Testis (tissue), 2 donors: ENCODE measurements at regions not wholly inside any gene's neighbourhood (a gene's known extent, or its start where the extent isn't known, plus 50 kb on each side); places are given as distances from the start of the nearest gene placed in this dataset.

Source experiments
- DNase-seq: peaks from one replicate; pipeline ENCODE4 v3.0.0-alpha.2; 2019
- H3K27ac ChIP-seq, 2 donors: fragments of 200-600 bp; sonication (generic); one replicate each; pipeline ENCODE4 v1.5.1; 2019
- H3K27me3 ChIP-seq: fragments of 200-600 bp; sonication (generic); one replicate; pipeline ENCODE4 v1.5.1; 2019
- H3K36me3 ChIP-seq: fragments of 200-600 bp; sonication (generic); one replicate; pipeline ENCODE4 v1.5.1; 2017; ENCODE audit warnings: low read depth; ENCODE audit errors: missing control alignments
- H3K4me1 ChIP-seq: fragments of 200-600 bp; sonication (generic); one replicate; pipeline ENCODE4 v1.5.1; 2019
- H3K4me3 ChIP-seq, 2 donors: fragments of 200-600 bp; sonication (generic); one replicate each; pipeline ENCODE4 v1.5.1; 2017 to 2019
- H3K9me3 ChIP-seq: fragments of 200-600 bp; sonication (generic); one replicate; pipeline ENCODE4 v1.5.1; 2017
- POLR2A ChIP-seq: fragments of 450-650 bp; IDR thresholded peaks from one replicate; pipeline ENCODE4 v1.6.1; 2017; ENCODE audit warnings: antibody characterized with exemption, mild to moderate bottlenecking, moderate library complexity
- WGBS, 2 donors: methylation state at CpG; one replicate each; pipeline ENCODE4 v1.1.5; 2018; 5-methylcytosine and 5-hydroxymethylcytosine counted together
- intact Hi-C: fragments of 100-400 bp; cut with DNase I; formaldehyde crosslinking; loops from one replicate; pipeline ENCODE4 v1.15.1; 2023; ENCODE audit warnings: low total_unique reads
- TF ChIP-seq, protein P1 (sequence below), 3 experiments: fragments of 450-650 bp in 2 of 3; fragments of 200-600 bp in 1 of 3; sonication (generic) in 1 of 3; IDR thresholded peaks; one replicate each; pipeline ENCODE4 v1.5.1; 2016 to 2019; ENCODE audit warnings: antibody characterized with exemption in 3 of 3, mild to moderate bottlenecking in 2 of 3, moderate library complexity in 1 of 3

DNA sequence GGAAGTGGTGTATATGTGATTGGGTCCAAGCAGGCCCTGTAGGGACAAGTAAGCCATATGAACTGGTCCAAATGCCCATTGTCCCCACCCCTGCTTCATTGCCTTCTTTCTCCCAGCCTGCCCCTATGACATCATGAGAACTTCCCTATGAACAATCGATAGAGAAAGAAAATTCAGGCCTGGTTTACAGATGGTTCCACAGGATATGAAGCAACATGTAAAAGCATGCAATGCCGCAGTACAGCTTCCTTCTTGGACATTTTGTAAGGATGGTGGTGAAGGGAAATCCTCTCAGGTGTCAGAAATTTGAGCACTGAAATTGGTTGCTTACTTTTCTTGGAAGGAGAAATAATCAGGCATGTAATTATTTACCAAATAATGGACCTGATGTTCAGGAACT, 581.7 kb downstream of the MRPL39 start:
- no peak overlapping the region for H3K27ac ChIP-seq
- DNase-seq, result no peak
- TF ChIP-seq, protein P1, sequence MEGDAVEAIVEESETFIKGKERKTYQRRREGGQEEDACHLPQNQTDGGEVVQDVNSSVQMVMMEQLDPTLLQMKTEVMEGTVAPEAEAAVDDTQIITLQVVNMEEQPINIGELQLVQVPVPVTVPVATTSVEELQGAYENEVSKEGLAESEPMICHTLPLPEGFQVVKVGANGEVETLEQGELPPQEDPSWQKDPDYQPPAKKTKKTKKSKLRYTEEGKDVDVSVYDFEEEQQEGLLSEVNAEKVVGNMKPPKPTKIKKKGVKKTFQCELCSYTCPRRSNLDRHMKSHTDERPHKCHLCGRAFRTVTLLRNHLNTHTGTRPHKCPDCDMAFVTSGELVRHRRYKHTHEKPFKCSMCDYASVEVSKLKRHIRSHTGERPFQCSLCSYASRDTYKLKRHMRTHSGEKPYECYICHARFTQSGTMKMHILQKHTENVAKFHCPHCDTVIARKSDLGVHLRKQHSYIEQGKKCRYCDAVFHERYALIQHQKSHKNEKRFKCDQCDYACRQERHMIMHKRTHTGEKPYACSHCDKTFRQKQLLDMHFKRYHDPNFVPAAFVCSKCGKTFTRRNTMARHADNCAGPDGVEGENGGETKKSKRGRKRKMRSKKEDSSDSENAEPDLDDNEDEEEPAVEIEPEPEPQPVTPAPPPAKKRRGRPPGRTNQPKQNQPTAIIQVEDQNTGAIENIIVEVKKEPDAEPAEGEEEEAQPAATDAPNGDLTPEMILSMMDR (IDR thresholded peaks at IDR 0.05), result no peak
- no peak for TF ChIP-seq POLR2A
- H3K36me3 ChIP-seq, result no peaks in the 10 kb centered on the region
- intact Hi-C loops, result no loop called here
- H3K4me1 ChIP-seq, result no peaks in the 10 kb centered on the region
- no peak overlapping the region for H3K4me3 ChIP-seq
- H3K9me3 ChIP-seq, result no peaks in the 10 kb centered on the region
- 84 to 96% methylated on average over 2 of the region's 2 CpGs for WGBS, 2 donors
- H3K27me3 ChIP-seq, result no peaks in the 10 kb centered on the region

DNA sequence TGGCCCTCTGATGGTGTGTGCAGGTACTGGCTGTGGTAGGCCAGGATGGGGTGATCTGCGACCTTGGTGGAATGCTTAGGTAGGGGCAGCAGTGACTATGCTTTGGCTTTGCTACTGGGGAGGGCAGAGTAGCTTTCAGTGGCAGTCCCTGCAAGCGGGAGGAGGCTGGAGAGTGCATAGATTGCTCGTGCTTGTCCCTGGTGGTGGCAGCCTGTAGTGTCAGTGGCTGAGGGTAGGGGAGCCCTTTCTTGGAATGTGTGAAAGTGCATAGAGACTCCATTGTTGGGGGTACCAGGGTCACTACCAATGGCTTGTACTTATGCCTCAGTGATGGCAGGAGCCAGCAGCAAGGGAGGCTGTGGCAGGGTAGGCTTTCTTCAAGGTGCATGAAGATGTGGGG, 582.6 kb downstream of the MRPL39 start:
- H3K36me3 ChIP-seq, result no peaks in the 10 kb centered on the region
- no peaks in the 10 kb centered on the region for H3K9me3 ChIP-seq
- DNase-seq, result no peak
- H3K4me3 ChIP-seq, result no peak overlapping the region
- H3K27ac ChIP-seq, result no peak overlapping the region
- TF ChIP-seq, protein P1 (IDR thresholded peaks at IDR 0.05), result no peak
- no peak for TF ChIP-seq POLR2A
- H3K4me1 ChIP-seq, result no peaks in the 10 kb centered on the region
- WGBS, 2 donors, result 93 to 98% methylated on average over 3 of the region's 3 CpGs
- intact Hi-C loops, result no loop called here
- H3K27me3 ChIP-seq, result no peaks in the 10 kb centered on the region

DNA sequence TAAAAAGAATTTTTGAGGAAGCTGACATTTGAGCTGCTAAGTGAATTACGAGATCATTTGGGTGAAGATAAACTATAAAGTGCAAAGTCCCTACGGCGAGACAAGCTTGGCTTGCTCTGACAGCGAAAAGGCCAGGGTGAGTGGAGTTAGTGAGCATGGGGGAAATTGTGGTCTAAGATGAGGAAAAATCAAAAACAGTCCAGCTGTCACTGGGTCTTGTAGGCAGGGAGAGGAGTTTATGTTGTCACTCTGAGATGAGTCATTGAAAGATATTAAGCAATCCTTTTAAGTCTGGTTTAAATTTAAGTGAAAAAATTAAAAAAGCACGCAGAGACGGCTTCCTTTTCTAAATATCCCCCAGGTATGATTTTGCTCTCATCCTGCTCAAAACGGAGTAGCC, 601.9 kb downstream of the MRPL39 start:
- H3K4me3 ChIP-seq, result no peak overlapping the region
- no peaks in the 10 kb centered on the region for H3K4me1 ChIP-seq
- intact Hi-C loops, result no loop called here
- H3K9me3 ChIP-seq, result no peaks in the 10 kb centered on the region
- no peaks in the 10 kb centered on the region for H3K36me3 ChIP-seq
- TF ChIP-seq, protein P1 (IDR thresholded peaks at IDR 0.05), result no peak
- TF ChIP-seq POLR2A, result no peak
- no peak for DNase-seq
- 91 to 95% methylated on average over 7 of the region's 7 CpGs for WGBS, 2 donors
- no peak overlapping the region for H3K27ac ChIP-seq
- no peaks in the 10 kb centered on the region for H3K27me3 ChIP-seq

DNA sequence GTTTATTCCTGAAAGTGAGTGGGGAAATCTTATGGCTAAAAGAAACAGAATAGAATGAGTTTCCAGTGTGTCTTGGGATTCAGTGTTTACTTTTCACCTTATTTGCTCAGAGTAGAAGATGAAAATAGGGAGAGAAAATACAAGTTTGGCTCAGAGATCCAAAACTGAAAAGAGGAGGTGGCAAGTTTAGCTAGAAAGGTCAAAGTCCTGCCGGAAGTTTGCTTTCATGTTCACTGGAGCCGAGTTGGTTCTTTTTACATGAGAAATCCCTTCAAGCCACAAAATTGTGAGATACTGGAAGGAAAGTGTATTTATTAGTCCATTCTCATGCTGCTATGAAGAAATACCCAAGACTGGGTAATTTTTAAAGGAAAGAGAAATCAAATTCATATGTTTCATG, 604.6 kb downstream of the MRPL39 start:
- DNase-seq, result no peak
- no peaks in the 10 kb centered on the region for H3K9me3 ChIP-seq
- TF ChIP-seq, protein P1 (IDR thresholded peaks at IDR 0.05), result no peak
- TF ChIP-seq POLR2A, result no peak
- WGBS, 2 donors, result 36 to 59% methylated on average over 2 of the region's 2 CpGs
- no peaks in the 10 kb centered on the region for H3K27me3 ChIP-seq
- no peak overlapping the region for H3K4me3 ChIP-seq
- H3K4me1 ChIP-seq, result no peaks in the 10 kb centered on the region
- intact Hi-C loops, result no loop called here
- H3K27ac ChIP-seq, result no peak overlapping the region
- H3K36me3 ChIP-seq, result no peaks in the 10 kb centered on the region

DNA sequence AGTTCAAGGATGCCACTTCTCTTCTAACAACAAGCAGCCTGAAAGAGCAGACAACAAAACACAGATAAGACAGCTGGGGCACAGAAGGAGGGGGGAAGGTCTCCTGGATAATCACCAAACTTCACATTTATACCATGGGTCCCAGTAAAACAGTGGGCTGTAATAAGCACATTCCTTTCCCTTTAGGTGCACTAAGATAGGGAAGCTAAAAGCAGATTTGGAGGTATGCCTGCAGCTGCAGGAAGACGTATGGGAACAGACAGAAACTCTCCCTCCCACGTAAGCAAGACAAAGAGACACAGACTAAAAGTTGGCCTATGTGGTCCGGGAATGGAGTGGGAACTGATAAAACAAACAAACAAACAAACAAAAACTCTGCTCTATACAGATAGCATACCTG, 612.1 kb downstream of the MRPL39 start:
- Histone ChIP-seq H3K9me3 (no peaks in the 10 kb centered on the region), H3K27ac (peak overlapping the region in 1 of 2 donors; percentile 73), H3K36me3 (no peaks in the 10 kb centered on the region), H3K4me1 (peaks cover 9% of the 10 kb centered on the region), H3K4me3 (peak overlapping the region in 1 of 2 donors; percentile 12), H3K27me3 (no peaks in the 10 kb centered on the region)
- DNase-seq, result no peak
- no peak for TF ChIP-seq POLR2A
- TF ChIP-seq, protein P1 (IDR thresholded peaks at IDR 0.05), result no peak
- WGBS, 2 donors, result 0 to 2% methylated on average over 3 of the region's 3 CpGs
- intact Hi-C loops, result no loop called here
